IMR-90 (cell line): ENCODE measurements at regions not wholly inside any gene's neighbourhood (a gene's known extent, or its start where the extent isn't known, plus 50 kb on each side); places are given as distances from the start of the nearest gene placed in this dataset.

Experiments
- ATAC-seq: fragments of 200-7000 bp; cut with Tn5 transposase; 2 replicates; pipeline ENCODE4 v1.9.1; 2020; ENCODE audit warnings: low read depth, mild to moderate bottlenecking, moderate library complexity
- BruUV-seq: library from RNA; stranded (reverse); fragments of 400-500 nt; replicated peaks from 2 replicates; lab custom pipeline; 2021; lab: Mats Ljungman, UMichigan
- CTCF ChIA-PET: fragments of 300-600 bp; formaldehyde crosslinking; extraction: SDS; loops from one replicate; lab custom pipeline; 2021; ENCODE audit warnings: antibody characterized with exemption; lab: Yijun Ruan, JAX
- POLR2A ChIA-PET: fragments of 300-600 bp; sonication (Branson Sonifier 250); formaldehyde crosslinking; loops from one replicate; lab custom pipeline; 2022; ENCODE audit warnings: antibody characterized with exemption; ENCODE audit not compliant: unreplicated experiment; lab: Charles Lee
- DNase-seq: peaks from one replicate; pipeline ENCODE4 v3.0.0; 2013
- H2AFZ ChIP-seq: replicated peaks from 2 replicates; pipeline ENCODE3; 2013; ENCODE audit warnings: low read length, mild to moderate bottlenecking; ENCODE audit not compliant: poor library complexity
- H2AK5ac ChIP-seq: 2 replicates; pipeline ENCODE4 v1.6.1; 2013; ENCODE audit warnings: low read depth, low read length, inconsistent platforms
- H2AK9ac ChIP-seq: replicated peaks from 2 replicates; pipeline ENCODE3; 2013; ENCODE audit warnings: mild to moderate bottlenecking, low read depth, low read length, moderate library complexity; ENCODE audit not compliant: poor library complexity
- H2BK120ac ChIP-seq: 2 replicates; pipeline ENCODE4 v1.6.1; 2013; ENCODE audit warnings: low read depth, low read length, inconsistent platforms
- H2BK15ac ChIP-seq: 3 replicates; pipeline ENCODE4 v1.6.1; 2013; ENCODE audit warnings: low read depth, low read length, inconsistent platforms
- H2BK20ac ChIP-seq: 2 replicates; pipeline ENCODE4 v1.6.1; 2013; ENCODE audit warnings: low read depth, mild to moderate bottlenecking, inconsistent platforms, low read length, moderate library complexity
- H2BK5ac ChIP-seq: 2 replicates; pipeline ENCODE4 v1.6.1; 2013; ENCODE audit warnings: mild to moderate bottlenecking, low read depth, low read length, inconsistent platforms; ENCODE audit not compliant: poor library complexity, severe bottlenecking
- H3K14ac ChIP-seq: replicated peaks from 2 replicates; pipeline ENCODE4 v1.6.1; 2013; ENCODE audit warnings: low read depth, low read length, inconsistent platforms
- H3K18ac ChIP-seq: 2 replicates; pipeline ENCODE4 v1.6.1; 2013; ENCODE audit warnings: low read depth, low read length, control low read depth
- H3K23ac ChIP-seq: 2 replicates; pipeline ENCODE4 v1.6.1; 2013; ENCODE audit warnings: low read depth, low read length, inconsistent platforms
- H3K27ac ChIP-seq: 2 replicates; pipeline ENCODE4 v1.5.1; 2013; ENCODE audit warnings: mild to moderate bottlenecking, control low read depth, low read length; ENCODE audit not compliant: insufficient read depth
- H3K27me3 ChIP-seq: 2 replicates; pipeline ENCODE4 v1.6.1; 2013; ENCODE audit warnings: low read length; ENCODE audit not compliant: control insufficient read depth, insufficient read depth
- H3K36me3 ChIP-seq: 2 replicates; pipeline ENCODE4 v1.6.1; 2013; ENCODE audit warnings: low read length, mixed read lengths; ENCODE audit not compliant: control insufficient read depth, insufficient read depth
- H3K4ac ChIP-seq: 2 replicates; pipeline ENCODE4 v1.6.1; 2013; ENCODE audit warnings: low read depth, low read length, inconsistent platforms
- H3K4me1 ChIP-seq: 2 replicates; pipeline ENCODE4 v1.6.1; 2013; ENCODE audit warnings: low read length, mixed read lengths; ENCODE audit not compliant: control insufficient read depth, insufficient read depth
- H3K4me2 ChIP-seq: 2 replicates; pipeline ENCODE4 v1.6.1; 2013; ENCODE audit warnings: low read depth, mild to moderate bottlenecking, control low read depth, low read length, moderate library complexity
- H3K4me3 ChIP-seq: 2 replicates; pipeline ENCODE4 v1.5.1; 2013; ENCODE audit warnings: low read depth, mild to moderate bottlenecking, control low read depth, low read length, moderate library complexity; ENCODE audit not compliant: insufficient read depth
- H3K56ac ChIP-seq: 2 replicates; pipeline ENCODE4 v1.6.1; 2013; ENCODE audit warnings: low read length, inconsistent platforms; ENCODE audit not compliant: insufficient read depth; ENCODE audit errors: extremely low read depth
- H3K79me1 ChIP-seq, 2 experiments: 2 replicates each; pipeline ENCODE4 v1.6.1; 2013; ENCODE audit warnings: low read length in 2 of 2, inconsistent platforms in 1 of 2, low read depth in 1 of 2
- H3K9ac ChIP-seq: 2 replicates; pipeline ENCODE4 v1.6.1; 2013; ENCODE audit warnings: low read depth, low read length, control low read depth
- H3K9me1 ChIP-seq: 2 replicates; pipeline ENCODE4 v1.6.1; 2013; ENCODE audit warnings: low read length, inconsistent platforms; ENCODE audit not compliant: insufficient read depth
- H3K9me3 ChIP-seq: 2 replicates; pipeline ENCODE4 v1.6.1; 2013; ENCODE audit warnings: low read length; ENCODE audit not compliant: control insufficient read depth, insufficient read depth
- H4K20me1 ChIP-seq: 2 replicates; pipeline ENCODE4 v1.6.1; 2013; ENCODE audit warnings: low read length, inconsistent platforms; ENCODE audit not compliant: insufficient read depth
- H4K5ac ChIP-seq: 2 replicates; pipeline ENCODE4 v1.6.1; 2013; ENCODE audit warnings: mild to moderate bottlenecking, low read depth, low read length, control low read depth
- H4K8ac ChIP-seq, 2 experiments: 2 replicates each; pipeline ENCODE4 v1.6.1; 2013; ENCODE audit warnings: low read depth in 2 of 2, low read length in 2 of 2, control low read depth in 1 of 2, inconsistent platforms in 1 of 2
- H4K91ac ChIP-seq: 2 replicates; pipeline ENCODE4 v1.6.1; 2013; ENCODE audit warnings: low read depth, low read length, inconsistent platforms; ENCODE audit not compliant: insufficient read depth
- BHLHE40 ChIP-seq: fragments of 150-350 bp; IDR thresholded peaks from 2 replicates; pipeline ENCODE4 v1.6.1; 2016; ENCODE audit warnings: mild to moderate bottlenecking, low read depth, low read length
- CEBPB ChIP-seq: IDR thresholded peaks from 2 replicates; pipeline ENCODE4 v1.6.1; 2012; ENCODE audit warnings: low read depth, low read length, improper control_type of control experiment
- CHD1 ChIP-seq: IDR thresholded peaks from 2 replicates; pipeline ENCODE4 v1.6.1; 2012; ENCODE audit warnings: low read depth, low read length, improper control_type of control experiment
- CTCF ChIP-seq: conservative IDR thresholded peaks from 2 replicates; pipeline ENCODE4 v1.5.1; 2012; ENCODE audit warnings: mild to moderate bottlenecking, low read depth, low read length, improper control_type of control experiment
- ELK1 ChIP-seq: fragments of 150-350 bp; IDR thresholded peaks from 2 replicates; pipeline ENCODE4 v1.6.1; 2016; ENCODE audit warnings: low read depth, mild to moderate bottlenecking, low read length, moderate library complexity, borderline replicate concordance
- FOS ChIP-seq: fragments of 150-350 bp; IDR thresholded peaks from 2 replicates; pipeline ENCODE4 v1.6.1; 2016; ENCODE audit warnings: low read depth, low read length
- MAFK ChIP-seq: IDR thresholded peaks from 2 replicates; pipeline ENCODE4 v1.6.1; 2012; ENCODE audit warnings: low read depth, low read length, improper control_type of control experiment
- POLR2A ChIP-seq: IDR thresholded peaks from 2 replicates; pipeline ENCODE4 v1.6.1; 2012; ENCODE audit warnings: mild to moderate bottlenecking, low read depth, low read length
- RAD21 ChIP-seq: IDR thresholded peaks from 2 replicates; pipeline ENCODE4 v1.6.1; 2012; ENCODE audit warnings: low read length, improper control_type of control experiment
- RFX5 ChIP-seq: IDR thresholded peaks from 2 replicates; pipeline ENCODE4 v1.8.0; 2012; ENCODE audit warnings: low read depth, mild to moderate bottlenecking, low read length, moderate library complexity
- WGBS, 2 experiments: methylation state at CpG; one replicate each; pipeline versions ENCODE4 v1.1.5 to v1.1.7; 2013; ENCODE audit warnings: missing lambda C conversion rate in 2 of 2; ENCODE audit not compliant: insufficient read length in 1 of 2; ENCODE audit errors: extremely low coverage in 2 of 2; 5-methylcytosine and 5-hydroxymethylcytosine counted together
- dilution Hi-C: fragments of 300-500 bp; cut with HindIII; formaldehyde crosslinking; loops from one replicate; pipeline ENCODE4 v1.14.3; 2018; ENCODE audit warnings: low sequenced_read_pairs; ENCODE audit not compliant: unreplicated experiment
- in situ Hi-C: fragments of 300-500 bp; cut with MboI; formaldehyde crosslinking; loops from 3 replicates; pipeline ENCODE4 v1.14.3; 2019; ENCODE audit warnings: low sequenced_read_pairs, inconsistent platforms, mixed read lengths
- intact Hi-C: fragments of 100-400 bp; cut with micrococcal nuclease; formaldehyde crosslinking; loops from 2 replicates; pipeline ENCODE4 v1.10.0; 2022

DNA sequence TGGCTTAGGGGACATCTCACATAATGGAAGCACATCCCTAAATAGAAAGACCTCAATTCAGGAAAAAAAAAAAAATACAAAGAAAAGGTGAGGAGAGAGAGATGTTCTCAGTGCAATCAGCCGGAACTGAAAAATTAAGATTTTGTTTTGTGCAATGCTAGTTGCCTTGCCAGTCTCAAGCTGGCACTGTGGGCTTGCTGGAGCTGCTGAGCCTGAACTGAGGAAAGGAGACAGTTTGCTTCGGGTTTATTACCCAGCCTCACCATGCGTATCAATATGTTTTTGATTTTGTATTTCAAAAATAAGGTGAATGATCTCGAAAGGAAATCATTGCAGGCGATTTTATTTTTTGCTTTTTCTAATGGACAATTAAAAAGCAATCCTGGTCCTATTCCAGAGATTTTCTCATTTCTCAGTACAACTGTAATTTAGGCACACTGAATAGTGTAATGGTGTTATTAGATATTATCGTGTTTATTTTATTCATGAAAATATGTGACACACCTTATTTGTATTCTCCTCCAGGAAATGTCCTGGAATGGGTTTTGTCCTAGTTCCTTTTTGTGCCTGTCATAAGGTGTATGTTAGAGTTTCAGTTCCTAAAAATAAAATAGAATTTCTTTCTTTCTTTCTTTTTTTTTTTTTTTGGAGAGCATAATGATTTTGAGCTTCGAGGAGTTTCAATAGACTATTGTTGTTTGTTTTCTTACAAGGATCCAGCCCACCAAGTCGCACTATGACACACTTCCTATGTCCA is 72.8 kb upstream of the ZEB2 start:
- in situ Hi-C loops, result no loop called here
- H2BK5ac ChIP-seq, result no peak overlapping the region
- no peak overlapping the region for H4K8ac ChIP-seq

More for the DNA sequence above, 72.8 kb upstream of the ZEB2 start:
- ATAC-seq (no peak), DNase-seq (no peak)
- intact Hi-C loops (no loop called here), dilution Hi-C loops (no loop called here)
- Histone ChIP-seq H4K20me1 (peaks cover 4% of the 10 kb centered on the region; the same call in 1 of the 2 replicates), H3K9ac (no peak overlapping the region), H2BK20ac (no peak overlapping the region), H3K18ac (no peak overlapping the region), H2AK5ac (no peak overlapping the region), H3K79me1 (no peaks in the 10 kb centered on the region), H3K4me2 (no peak overlapping the region), H2BK120ac (no peak overlapping the region), H3K36me3 (no peaks in the 10 kb centered on the region), H3K4me3 (no peak overlapping the region), H2BK15ac (no peak overlapping the region), H3K14ac (no peak overlapping the region), H4K91ac (no peak overlapping the region), H2AFZ (no peak overlapping the region), H3K56ac (no peak overlapping the region), H2AK9ac (no peak overlapping the region), H3K9me3 (no peaks in the 10 kb centered on the region), H4K5ac (no peak overlapping the region), H3K4ac (no peak overlapping the region), H3K27ac (no peak overlapping the region), H3K27me3 (peaks cover 13% of the 10 kb centered on the region), H3K9me1 (no peaks in the 10 kb centered on the region), H3K23ac (no peak overlapping the region), H3K4me1 (peaks cover 4% of the 10 kb centered on the region)
- no TSS peak for BruUV-seq
- no CpG with 5 or more reads among the region's 8 CpGs for WGBS, 2 experiments
- ChIA-PET POLR2A (no interaction called here), CTCF (interaction anchor here (1.0 kb wide), 1 partner anchor 9 kb away, joined by 3 read pairs; no protein-coding TSS in a partner anchor)
- TF ChIP-seq RAD21, result no peak
- no peak for TF ChIP-seq FOS
- no peak for TF ChIP-seq CHD1
- TF ChIP-seq BHLHE40, result no peak
- TF ChIP-seq ELK1, result no peak
- no peak for TF ChIP-seq CEBPB
- no peak for TF ChIP-seq MAFK
- no peak for TF ChIP-seq POLR2A
- no peak for TF ChIP-seq RFX5
- no peak for TF ChIP-seq CTCF
